HG03460 (cell line): ENCODE measurements at regions not wholly inside any gene's neighbourhood (a gene's known extent, or its start where the extent isn't known, plus 50 kb on each side); places are given as distances from the start of the nearest gene placed in this dataset.

Experiments used
- ATAC-seq: cut with Tn5 transposase; IDR thresholded peaks from one replicate; pipeline ENCODE4 v1.9.1; 2021; ENCODE audit not compliant: unreplicated experiment

DNA sequence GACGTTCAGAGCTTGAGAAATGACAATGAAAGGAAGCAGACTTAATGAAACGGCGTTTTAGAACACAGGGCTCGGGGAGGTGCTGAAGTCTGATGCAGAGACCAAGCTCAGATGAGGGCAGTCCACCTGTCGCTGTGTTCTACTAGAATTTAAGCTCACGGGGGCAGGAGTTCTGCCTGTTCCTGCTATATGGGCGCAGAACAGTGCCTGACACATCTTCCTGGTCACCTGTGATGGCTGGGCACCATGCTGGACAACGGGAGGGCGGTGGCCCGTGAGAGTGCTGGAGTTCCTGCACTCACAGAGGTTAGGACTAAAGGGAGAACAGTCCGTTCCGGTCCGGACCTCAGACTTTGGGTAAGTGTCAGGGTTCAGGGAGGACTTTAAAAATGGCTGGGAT lies 130.6 kb downstream of the ERMARD start:
- no peak for ATAC-seq

DNA sequence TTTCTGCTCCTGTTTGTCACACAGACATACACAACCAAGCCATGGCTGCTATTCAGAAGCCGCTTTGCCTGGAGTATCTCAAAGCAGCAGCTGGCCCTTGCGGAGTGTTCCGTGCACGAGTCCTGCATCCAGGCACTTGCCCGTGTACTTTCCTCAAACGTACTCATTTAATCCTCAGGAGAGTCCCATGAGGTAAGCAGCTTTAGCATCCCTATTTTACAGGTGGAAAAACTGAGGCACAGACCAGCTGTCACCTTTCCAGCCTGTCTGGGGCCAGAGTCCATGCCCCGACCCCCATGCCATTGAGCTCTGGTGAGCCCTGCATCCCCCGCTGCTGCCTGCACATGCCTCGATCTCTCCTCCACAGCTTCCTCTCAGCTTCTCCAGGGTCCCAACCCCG lies 130.0 kb downstream of the ERMARD start:
- no peak for ATAC-seq

DNA sequence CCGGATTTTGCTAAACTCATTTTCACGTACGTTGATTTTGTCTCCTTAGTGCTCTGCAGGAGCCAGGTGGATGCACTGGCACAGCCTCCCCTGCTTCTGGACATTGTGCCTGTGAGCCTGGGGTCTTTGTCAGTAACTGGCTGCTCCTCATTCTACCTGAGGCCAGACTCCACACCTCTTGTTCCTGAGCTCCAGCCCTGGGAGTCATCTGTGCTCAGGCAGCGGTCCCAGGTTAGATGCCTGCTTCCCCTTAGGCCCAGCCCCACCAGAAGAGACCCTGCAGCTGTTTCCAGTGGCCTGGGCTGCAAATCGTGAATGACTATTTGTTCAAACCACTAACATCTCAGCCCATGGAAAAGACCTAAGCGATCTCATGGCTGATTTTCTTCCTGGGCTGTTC lies 129.1 kb downstream of the ERMARD start:
- no peak for ATAC-seq

DNA sequence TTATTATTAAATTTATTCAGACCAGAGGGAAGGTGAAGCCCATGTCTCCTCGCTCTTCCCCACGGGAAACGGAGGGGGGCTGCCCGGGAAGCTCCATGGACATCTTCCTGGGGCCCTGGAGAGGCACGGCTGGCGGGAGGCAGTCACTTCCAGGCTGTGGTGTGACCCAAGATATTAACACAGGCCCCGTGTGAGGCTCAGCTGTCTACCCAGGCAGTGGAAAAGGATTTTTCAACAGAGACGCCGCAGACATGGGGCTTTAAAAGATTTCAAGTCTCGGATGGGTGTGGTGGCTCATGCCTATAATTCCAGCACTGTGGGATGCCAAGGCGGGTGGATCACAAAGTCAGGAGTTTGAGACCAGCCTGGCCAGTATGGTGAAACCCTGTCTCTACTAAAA lies 117.9 kb downstream of the ERMARD start:
- ATAC-seq, result no peak

DNA sequence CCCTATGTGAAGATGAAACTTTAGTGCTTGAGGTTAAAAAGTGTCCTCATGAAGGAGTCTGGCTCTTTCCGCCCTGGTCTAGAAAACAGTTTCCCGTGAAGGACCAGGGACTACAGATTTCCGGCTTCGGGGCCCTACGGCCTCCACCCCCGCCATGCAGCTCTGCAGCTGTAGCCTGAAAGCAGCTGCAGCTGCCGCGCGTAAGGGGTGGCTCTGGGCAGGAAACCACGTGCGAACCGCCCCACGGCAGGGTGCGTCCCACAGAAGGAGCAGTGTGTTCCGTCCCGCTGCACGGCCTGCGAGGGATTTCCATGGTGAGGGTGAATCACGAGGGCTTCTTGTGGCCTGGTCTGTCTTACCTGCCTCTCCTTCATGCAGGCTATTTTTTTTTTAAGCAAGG lies 117.0 kb downstream of the ERMARD start:
- ATAC-seq, result peak; percentile 73

DNA sequence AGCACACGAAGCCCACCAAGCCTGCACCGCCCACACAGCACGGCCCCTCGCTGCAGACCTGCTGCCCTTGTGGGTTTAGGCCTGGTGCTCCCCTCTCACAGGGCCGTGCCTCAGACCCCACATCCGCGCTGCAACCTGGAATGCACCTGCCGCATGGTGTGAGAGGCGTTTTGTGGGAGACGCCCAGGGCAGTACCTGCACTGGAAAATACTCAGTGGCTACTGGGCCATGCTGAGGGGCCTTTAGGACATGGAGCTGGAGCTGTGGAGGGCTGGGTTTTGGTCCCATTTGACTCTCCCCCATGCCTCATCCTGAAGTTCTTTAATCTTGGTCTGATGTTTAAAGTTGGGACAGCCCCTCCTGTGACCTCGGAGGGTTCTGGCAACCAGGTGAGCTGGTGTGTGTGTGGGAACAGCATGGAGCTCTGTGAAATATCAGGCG lies 116.3 kb downstream of the ERMARD start:
- ATAC-seq, result no peak

DNA sequence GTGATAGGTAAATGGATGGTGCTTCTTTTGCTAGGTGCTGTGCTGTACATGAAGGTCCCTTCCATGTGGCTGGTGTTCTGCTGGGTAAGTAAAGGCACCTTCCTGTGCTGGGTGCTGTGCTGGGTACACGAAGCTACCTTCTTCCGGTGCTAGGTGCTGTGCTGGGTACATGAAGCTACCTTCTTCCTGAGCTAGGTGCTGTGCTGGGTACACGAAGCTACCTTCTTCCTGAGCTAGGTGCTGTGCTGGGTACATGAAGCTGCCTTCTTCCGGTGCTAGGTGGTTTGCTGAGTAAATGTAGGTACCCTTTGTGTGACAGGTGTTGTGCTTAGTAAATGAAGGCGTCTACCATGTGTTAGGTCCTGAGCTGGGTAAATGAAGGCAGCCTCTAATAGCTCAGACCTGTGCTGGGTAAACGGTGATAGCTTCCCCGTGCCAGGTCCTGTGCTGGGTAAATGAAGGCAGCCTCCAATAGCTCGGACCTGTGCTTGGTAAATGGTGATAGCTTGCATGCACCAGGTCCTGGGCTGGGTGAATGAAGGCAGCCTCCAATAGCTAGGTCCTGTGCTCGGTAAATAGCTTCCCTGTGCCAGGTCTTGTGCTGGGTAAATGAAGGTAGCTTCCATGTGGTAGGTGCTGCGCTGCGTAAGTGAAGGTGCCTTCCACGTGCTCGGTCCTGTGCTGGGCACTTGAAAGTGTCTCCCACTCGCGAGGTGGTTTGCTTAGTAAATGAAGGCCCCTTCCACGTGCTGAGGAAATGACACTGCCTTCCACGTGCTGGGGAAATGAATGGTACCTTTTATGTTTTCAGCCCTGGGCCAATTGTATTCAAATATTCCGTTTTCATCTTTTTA lies 115.5 kb downstream of the ERMARD start:
- no peak for ATAC-seq

DNA sequence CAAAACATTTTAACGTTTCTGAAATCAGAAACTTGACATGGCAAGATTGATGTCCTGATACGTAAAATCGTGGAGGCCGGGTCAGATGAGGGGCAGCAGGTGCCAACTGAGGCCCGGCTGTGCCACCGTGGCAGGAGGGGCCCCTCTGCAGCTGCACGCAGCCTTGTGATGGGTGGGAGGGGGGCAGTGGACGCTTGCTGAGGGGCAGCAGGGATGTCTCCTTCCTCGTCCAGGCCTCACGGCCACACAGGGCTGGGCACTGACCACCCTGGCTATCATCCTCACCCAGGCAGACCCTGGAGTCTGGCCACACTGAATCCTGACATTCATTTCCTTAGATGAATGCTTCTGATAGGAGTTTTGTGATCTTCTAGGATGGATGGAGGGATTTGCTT lies 114.7 kb downstream of the ERMARD start:
- ATAC-seq, result no peak

DNA sequence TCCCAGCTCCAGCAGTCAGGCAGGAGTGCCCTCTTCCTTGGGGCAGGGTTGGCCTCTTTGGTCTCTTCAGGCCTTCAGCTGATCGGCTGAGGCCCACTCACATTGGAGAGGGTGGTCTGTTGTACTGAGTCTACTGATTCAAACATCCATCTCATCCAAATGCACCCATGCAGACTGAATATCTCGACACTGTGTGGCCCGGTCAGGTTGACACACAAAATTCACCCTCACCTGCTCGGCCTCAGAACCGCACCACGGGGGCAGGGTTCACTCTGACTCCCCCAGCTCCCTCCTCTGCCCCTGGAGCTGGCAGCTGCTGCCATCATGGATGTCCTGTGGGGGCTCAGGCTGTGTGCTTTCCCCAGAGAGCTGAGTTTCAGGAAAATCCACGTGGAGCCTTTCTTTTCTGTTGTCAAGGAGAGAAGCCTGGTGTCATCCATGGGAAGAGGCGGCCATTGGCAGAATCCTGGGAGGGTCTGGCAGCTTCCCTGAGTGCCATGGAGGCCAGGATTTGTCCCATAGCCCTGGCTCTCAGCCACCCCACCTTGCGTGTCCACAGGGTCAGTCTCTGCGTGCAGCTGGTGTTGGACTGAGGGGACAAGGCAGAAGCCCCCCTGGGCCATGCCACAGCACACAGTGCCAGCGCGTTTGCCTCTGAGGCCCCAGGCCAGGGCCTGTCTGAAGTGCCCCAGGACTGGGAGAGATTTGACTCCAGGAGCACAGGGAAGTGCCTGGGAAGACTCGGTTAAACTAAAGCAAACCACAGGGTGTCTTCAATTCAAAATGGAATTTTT lies 114.1 kb downstream of the ERMARD start:
- no peak for ATAC-seq

DNA sequence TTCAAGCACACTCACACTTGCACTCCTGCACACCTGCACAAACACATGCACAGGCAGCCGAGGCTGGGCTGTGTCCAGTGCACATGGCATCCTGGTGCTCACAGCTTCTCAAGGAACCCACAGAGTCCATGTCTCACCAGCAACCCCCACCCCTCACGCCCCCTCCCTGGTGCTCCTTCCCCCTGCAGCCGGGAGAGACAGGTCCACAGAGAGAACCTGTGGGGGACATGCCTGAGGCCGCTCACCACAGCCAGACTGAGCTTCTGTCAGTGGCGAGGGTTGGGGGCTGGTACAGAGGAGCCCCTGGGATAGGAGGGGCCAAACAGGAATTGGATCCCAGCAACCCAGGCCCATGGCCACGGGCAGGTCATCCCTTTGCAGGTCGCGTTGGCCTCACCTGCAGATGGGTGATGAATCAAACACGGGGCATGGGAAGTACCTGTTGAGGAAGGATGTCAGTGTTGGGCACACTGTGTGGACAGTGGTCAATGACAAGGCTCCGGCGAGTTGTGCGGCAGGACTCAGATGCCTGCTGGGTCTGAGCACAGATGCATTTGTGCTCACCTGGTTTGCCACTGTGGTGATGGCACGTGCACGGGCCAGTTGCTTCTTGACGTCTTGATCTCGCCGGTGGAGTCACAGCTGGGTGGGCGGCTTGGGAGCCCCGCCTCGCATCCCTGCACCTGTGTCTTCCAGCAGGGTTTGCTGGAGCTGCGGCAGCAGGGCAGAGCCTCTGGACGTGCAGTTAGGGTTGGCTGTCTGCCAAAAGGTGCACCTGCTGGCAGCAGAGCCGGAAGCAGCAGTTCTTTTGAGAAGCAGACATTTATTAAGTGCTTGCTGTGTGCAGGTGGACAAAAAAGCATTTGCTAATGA lies 113.0 kb downstream of the ERMARD start:
- no peak for ATAC-seq

DNA sequence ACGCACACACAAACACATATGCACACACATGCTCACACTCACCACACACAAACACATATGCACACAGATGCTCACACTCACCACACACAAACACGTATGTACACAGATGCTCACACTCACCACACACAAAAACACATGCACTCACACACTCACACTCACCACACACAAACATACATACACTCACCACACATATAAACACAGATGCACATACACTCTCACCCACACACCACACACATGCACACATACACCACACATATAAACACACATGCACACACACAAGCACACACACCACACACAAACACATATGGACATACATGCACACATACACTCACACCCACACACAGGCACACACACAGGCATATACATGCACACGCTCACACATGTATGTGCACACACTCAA lies 112.3 kb downstream of the ERMARD start:
- no peak for ATAC-seq

DNA sequence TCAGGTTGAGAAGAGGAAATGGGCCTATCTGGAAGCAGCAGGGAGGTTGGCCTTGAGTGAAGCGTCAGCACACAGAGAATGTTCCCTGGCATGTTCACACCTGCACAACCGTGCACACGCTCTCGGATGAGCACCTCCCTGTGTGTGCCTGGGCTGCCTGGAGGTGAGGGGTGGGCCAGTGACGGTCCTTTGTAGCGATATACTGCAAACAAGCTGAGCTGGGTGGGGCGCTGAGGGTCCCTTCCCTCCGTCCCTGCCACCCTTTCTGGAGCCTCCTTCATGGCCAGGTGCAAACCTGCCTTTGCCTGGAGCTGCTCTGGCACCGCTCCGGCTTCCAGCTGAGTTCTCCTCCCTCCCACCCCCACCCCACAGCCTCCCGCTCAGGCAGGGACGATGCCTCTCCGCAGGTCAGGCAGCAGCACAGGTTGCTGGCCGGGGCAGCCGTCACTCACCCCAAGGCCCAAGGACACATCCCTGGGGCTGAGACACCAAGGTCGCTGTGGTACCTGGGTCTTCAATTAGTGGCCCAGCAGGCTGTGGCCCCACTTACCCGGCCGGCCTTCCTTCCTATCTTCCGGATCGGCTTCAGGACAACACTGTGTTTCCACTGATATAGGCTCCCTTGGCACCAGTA lies 111.6 kb downstream of the ERMARD start:
- no peak for ATAC-seq

DNA sequence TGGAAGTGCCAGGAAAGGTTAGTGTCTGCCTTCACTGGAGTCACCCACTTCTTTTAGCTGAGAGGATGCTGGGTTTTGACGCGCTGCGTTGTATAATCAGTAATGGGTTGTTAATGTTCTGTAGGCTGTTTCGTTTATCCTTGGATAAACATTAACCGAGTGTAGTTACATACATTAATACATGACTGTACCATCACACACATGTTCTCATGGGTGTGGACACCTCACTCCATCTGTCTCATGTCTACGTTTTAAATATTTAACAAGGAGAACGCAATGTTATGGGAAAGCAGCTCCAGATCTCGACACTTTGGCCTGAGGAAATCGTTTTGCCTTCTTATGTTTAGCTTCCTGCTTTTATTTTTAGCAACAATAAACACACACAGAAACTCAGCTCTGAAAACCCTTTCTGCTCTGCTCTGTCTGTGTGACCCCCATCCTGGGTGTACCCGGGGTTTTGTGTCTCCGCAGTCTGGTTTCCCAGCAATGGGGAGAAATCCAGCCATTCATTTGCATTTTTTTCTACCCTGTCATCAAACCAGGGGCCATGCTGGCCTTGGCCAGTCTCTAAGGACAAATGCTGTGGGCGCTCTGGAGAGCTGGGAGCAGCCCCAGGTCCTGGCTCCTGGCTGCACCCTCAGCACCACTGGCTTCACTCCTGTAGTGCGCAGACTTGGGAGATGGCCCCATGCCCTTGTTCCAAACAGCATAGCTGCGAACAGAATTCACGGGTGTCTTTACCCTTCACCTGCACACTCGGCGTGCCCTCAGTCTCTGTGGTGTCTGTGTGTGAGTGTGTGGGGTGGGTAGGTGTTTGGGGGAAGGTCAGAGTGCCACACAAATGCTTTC lies 110.8 kb downstream of the ERMARD start:
- no peak for ATAC-seq

DNA sequence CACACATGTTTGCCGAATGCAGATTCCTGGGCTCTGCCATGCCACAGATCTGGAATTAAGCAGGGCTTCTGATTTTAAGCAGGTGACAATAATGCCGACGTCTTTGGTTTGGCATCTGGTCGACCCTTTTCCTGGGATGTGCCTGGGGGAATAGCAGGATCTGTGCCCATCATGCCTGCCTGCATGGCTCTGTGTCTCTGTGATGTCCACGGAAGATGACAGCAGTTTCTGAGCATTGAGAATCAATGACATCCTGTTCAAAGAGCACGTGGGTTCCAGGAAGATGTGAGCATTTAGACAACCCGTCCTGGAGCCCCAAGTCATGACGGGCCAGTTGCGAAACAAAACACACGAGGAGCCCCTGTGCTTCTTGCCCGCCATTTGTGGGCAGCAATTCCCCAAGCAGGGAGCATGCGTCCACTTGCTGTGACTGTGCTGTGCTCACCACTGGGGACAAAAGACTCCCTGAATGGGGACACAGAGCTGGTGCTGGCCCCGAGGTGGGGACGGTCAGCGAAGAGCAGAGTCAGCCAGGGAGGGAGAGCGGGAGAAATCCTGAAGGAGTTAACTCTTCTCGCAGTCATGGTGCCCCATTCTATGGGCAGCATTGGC lies 110.1 kb downstream of the ERMARD start:
- no peak for ATAC-seq

DNA sequence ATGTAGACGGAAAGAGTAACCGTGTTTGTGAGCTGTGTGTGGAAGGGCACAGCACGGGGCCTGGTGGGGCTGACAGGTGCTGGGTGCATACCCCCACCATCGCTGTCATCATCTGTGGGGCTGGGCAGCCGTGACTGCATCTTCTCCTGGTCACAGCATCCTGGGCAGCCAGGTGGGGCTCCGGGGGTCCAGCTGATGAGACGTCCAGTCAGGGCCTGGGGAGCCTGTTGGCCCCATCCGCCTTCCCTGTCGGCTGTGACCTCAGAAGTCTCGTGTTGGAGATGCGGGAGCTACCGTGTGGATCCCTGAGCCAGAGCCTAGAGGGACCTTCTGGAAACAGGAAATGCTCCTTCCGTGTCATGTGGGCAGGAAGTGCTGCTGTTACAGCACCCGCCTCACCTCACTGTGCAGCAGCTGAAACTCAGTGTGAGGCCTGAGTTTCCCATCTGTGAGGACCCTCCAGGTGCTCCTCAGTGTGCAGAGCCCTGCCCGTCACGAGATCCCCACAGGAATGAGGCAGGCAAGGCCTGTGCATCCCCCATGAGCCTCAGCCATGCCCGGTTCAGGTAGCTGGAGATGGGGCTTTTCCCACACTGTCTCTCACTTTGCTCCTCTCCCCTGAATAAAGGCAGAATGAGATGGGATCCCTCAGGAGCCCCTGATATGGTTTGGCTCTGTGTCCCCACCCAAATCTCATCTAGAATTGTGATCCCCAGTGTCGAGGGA lies 108.7 kb downstream of the ERMARD start:
- ATAC-seq, result no peak

DNA sequence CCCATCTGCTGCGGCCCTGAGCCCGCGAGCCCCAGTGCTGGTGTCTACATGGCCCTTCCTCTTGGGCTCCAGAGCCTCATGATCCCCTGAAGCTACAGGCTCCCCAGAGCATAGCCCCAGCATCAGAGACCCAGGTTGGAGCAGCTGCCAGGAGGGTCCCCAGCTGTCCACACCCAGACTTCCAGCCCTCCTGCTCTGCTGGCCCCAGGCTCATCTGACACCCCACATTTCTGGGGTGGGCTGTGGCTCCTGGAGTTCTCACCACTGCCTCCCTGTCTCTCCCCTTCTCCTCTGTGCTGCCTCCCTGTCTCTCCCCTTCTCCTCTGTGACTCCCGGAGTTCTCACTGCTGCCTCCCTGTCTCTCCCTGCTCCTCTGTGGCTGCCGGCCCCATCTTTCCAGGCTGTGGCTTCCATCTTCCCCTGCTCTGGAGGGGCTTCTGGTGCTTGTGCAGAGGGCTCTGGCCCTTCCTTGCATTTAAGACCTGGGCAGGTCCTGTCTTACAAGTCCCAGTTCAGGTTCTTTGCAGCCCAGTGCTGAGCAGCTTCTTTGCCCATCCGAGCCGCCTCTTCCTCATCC lies 108.1 kb downstream of the ERMARD start:
- ATAC-seq, result no peak

DNA sequence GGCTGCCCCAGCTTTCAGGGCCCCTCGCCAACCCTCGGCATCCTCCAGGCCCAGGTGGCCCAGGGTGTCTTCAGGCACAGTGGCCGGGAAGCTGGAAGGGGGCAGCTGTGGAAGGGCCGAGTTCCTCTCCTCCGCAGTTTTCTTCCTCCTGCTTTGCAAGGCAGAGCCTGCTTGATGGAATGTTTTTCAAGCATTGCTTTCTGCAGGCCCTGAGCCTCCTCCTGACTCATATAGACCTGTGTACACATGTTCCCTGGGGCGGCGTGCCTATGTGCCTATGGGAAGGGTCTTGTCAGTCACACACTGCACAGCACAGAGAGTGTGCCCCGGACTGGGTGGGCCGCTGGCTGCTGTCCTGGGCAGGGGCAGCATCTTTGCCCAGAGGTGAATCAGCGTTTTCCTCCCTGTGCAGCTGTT lies 107.5 kb downstream of the ERMARD start:
- no peak for ATAC-seq

DNA sequence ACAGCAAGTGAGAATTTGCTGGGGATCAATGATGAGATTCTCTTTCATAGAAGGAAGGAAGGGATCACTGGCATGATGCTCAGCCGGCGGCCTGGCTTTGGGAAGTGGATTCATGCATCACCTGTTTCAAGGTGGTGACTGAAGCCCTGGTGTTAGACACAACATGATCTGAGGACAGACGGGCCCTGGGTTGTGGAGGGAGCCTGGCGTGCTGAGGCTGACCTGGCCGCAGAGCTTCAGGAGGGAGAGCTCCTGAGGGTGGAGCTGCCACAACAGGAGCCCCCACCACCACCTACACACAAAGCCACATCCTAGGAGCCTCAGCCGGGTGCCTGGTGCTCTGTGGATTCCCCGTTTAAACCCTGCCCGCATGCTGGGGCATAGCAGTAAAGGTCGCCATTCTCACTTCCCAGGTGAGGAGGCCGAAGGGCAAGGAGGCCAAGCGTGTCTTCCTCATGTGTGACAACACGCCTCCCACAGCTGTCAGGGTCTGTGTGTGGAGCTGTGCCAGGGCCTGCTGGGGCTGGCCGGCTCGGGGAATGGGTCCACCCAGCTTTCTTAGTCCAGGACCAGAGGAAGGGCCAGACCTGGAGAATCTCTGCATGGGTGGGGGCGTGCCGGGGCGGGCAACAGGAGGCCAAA lies 107.0 kb downstream of the ERMARD start:
- ATAC-seq, result no peak
